Body of pancreas (tissue), 4 donors: ENCODE measurements at regions not wholly inside any gene's neighbourhood (a gene's known extent, or its start where the extent isn't known, plus 50 kb on each side); places are given as distances from the start of the nearest gene placed in this dataset.

ENCODE experiments used
- ATAC-seq: fragments of 150-250 bp; one replicate; pipeline ENCODE4 v1.9.1; 2016
- DNase-seq, 4 donors: peaks; one replicate each; pipeline ENCODE4 v3.0.0-alpha.2; 2019
- H3K27ac ChIP-seq, 4 donors: fragments of 200-600 bp; sonication (generic); 1 replicate in 3 of 4; 2 replicates in 1 of 4; pipeline versions ENCODE4 v1.5.1 to v1.6.1; 2016 to 2019; ENCODE audit warnings: mild to moderate bottlenecking in 1 of 4, mixed read lengths in 1 of 4, moderate library complexity in 1 of 4
- H3K27me3 ChIP-seq, 2 donors: fragments of 200-600 bp; sonication (generic); one replicate each; pipeline ENCODE4 v1.6.0; 2016; ENCODE audit warnings: mild to moderate bottlenecking in 1 of 2
- H3K36me3 ChIP-seq, 2 donors: fragments of 200-600 bp; sonication (generic); replicated peaks in 1 of 2; 2 replicates each; pipeline ENCODE4 v1.5.1; 2016; ENCODE audit warnings: low read depth in 2 of 2; ENCODE audit not compliant: insufficient read depth in 1 of 2
- H3K4me1 ChIP-seq: fragments of 200-600 bp; sonication (generic); one replicate; pipeline ENCODE4 v1.6.0; 2016
- H3K4me3 ChIP-seq, 2 donors: fragments of 200-600 bp; sonication (generic); 1 replicate in 1 of 2; 2 replicates in 1 of 2; pipeline ENCODE4 v1.5.1; 2016 to 2019
- H3K9me3 ChIP-seq, 3 donors: fragments of 200-600 bp; sonication (generic); 1 replicate in 2 of 3; 2 replicates in 1 of 3; pipeline ENCODE4 v1.5.1; 2016
- CTCF ChIP-seq, 7 experiments: fragments of 450-650 bp in 4 of 7; fragments of 200-600 bp in 3 of 7; sonication (generic) in 3 of 7; IDR thresholded peaks; one replicate each; pipeline ENCODE4 v1.5.1; 2016 to 2019; ENCODE audit warnings: antibody characterized with exemption in 7 of 7
- POLR2A ChIP-seq, 3 donors: fragments of 450-650 bp; IDR thresholded peaks; one replicate each; pipeline ENCODE4 v1.6.1; 2016; ENCODE audit warnings: antibody characterized with exemption in 3 of 3, mild to moderate bottlenecking in 2 of 3
- WGBS, 2 donors: methylation state at CpG; one replicate each; pipeline ENCODE4 v1.1.5; 2017; 5-methylcytosine and 5-hydroxymethylcytosine counted together
- intact Hi-C: fragments of 100-400 bp; cut with DNase I; formaldehyde crosslinking; loops from one replicate; pipeline ENCODE4 v1.15.1; 2023

DNA sequence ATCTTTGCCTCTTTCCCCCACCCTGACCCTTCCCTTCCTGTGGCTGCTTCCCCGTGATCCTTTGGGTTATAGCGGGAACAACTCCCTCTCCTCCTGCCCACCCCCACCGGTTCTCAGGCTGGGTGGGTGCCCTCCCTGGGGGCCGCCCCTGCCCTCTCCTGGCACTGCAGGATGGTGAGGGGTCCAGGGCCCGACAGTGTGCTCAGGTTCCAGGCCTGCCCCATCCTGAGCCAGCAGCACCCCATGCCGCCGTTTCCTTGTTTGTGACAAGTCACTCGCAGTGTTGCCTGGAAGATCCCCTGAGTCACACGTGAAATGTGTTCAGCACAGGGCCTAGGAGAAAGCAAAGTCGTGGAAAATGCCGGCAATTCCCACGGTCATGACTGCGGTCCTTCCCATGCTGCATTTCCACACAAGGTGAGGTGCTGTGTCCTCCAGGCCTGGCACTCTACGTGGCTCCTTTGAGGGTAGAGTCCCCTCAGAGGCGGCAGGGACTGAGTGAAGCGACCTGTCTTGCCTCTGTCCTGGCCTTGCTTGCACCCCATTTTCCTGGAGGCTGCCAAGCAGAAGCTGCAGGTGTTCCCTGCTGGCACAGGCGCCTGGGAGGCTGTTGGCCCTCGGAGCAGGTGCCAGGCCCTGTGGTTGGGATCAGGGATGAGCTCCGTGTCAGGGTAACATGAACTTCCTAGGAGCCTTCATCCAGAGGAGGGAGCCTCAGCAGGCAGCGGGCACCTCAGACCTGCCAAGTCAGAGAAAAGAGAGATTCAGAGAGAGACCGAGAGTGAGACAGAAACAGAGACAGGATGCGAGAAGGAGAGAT lies 80.5 kb upstream of the LINC01488 start:
- Histone ChIP-seq H3K4me1 (no peaks in the 10 kb centered on the region), H3K4me3 (no peak overlapping the region), H3K9me3 (no peaks in the 10 kb centered on the region), H3K36me3 (no peaks in the 10 kb centered on the region), H3K27me3 (no peaks in the 10 kb centered on the region), H3K27ac (no peak overlapping the region)
- TF ChIP-seq CTCF (IDR thresholded peaks at IDR 0.05) (no peak), POLR2A (IDR thresholded peaks at IDR 0.05) (no peak)
- DNase-seq (peak in 1 of 4 donors; percentile 9), ATAC-seq (no peak)
- intact Hi-C loops, result no loop called here
- WGBS, 2 donors, result 77 to 84% methylated on average over 17 to 22 of the region's 22 CpGs

DNA sequence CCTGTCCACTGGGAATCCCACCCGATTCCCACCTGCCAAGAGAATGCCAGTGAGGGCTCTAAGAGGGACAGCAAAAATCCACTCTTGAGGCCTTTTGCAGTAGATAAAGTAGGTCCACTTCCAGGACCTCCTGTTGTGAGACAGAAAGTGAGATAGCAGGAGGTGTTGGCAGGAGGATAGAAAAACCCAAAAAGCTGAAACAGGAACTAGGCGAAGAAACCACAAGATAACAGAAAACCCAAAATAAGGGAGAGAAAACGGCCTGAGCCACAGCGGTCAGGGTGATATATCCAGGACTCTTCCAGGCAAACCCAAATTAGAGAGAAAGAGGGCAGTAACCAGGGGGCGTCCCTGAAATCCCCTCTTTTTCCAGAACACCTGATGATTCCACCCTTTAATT lies 79.7 kb upstream of the LINC01488 start:
- Histone ChIP-seq H3K36me3 (no peaks in the 10 kb centered on the region), H3K4me3 (no peak overlapping the region), H3K4me1 (no peaks in the 10 kb centered on the region), H3K27ac (no peak overlapping the region), H3K9me3 (no peaks in the 10 kb centered on the region), H3K27me3 (no peaks in the 10 kb centered on the region)
- DNase-seq, result no peak
- TF ChIP-seq POLR2A (IDR thresholded peaks at IDR 0.05) (no peak), CTCF (IDR thresholded peaks at IDR 0.05) (no peak)
- WGBS, 2 donors, result 68 to 81% methylated on average over 5 of the region's 5 CpGs
- ATAC-seq, result no peak
- intact Hi-C loops, result no loop called here

- ATAC-seq (no peak), DNase-seq (peak in 1 of 4 donors; percentile 7)
- Histone ChIP-seq H3K27me3 (no peaks in the 10 kb centered on the region), H3K4me3 (no peak overlapping the region), H3K27ac (no peak overlapping the region), H3K4me1 (no peaks in the 10 kb centered on the region), H3K36me3 (no peaks in the 10 kb centered on the region), H3K9me3 (no peaks in the 10 kb centered on the region)
- intact Hi-C loops, result no loop called here
- TF ChIP-seq POLR2A (IDR thresholded peaks at IDR 0.05) (no peak), CTCF (IDR thresholded peaks at IDR 0.05) (no peak)
- WGBS, 2 donors, result 43 to 73% methylated on average over 3 to 4 of the region's 4 CpGs
These were observed 79.1 kb upstream of the LINC01488 start for GRCh38 chr11:69402251-69402887.

DNA sequence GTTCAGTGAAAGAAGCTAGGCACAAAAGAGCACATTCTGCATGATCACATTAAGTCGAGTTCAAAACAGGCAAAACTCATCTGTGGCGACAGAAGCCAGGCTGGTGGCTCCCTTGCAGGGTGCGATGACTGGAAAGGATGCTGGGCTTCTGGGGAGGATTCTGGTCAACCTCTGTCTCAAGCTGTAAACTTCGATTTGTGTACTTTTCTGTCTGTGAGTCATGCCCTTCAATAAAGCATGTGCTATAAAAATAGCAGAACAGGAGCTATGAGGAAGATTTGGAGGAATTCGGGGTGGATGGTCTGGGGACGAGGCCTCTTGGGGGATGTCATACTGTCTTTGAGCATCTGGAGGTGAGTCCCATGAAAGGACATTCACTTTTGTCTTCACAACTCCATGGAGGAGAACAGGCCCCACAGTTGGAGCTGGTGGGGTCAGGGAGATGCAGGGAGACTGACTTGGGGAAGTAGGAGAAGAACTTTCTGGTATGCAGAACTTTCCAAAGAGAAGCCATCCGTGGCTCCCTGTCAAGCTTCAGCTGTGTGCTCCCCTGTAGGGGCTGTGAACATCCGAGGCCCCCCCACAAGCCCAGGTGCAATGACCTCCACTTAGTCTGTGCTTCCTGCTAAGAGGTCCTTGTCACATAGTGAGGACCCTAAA lies 77.8 kb upstream of the LINC01488 start:
- Histone ChIP-seq H3K27me3 (no peaks in the 10 kb centered on the region), H3K36me3 (no peaks in the 10 kb centered on the region), H3K4me3 (no peak overlapping the region), H3K9me3 (no peaks in the 10 kb centered on the region), H3K27ac (no peak overlapping the region), H3K4me1 (no peaks in the 10 kb centered on the region)
- DNase-seq (peak in 1 of 4 donors; percentile 2), ATAC-seq (no peak)
- WGBS, 2 donors, result 66 to 71% methylated on average over 7 to 8 of the region's 8 CpGs
- intact Hi-C loops, result no loop called here
- TF ChIP-seq CTCF (IDR thresholded peaks at IDR 0.05) (no peak), POLR2A (IDR thresholded peaks at IDR 0.05) (no peak)
